GM13977 (cell line): ENCODE measurements at regions not wholly inside any gene's neighbourhood (a gene's known extent, or its start where the extent isn't known, plus 50 kb on each side); places are given as distances from the start of the nearest gene placed in this dataset.
"Not testable (repeated sequence)": the region's sequence is repeated elsewhere in the genome, so short reads cannot be mapped to it uniquely, and the experiment has no call there.

ENCODE experiments used
- DNase-seq: peaks from one replicate; pipeline ENCODE4 v3.0.0; 2012; ENCODE audit warnings: low spot score
- CTCF ChIP-seq: IDR thresholded peaks from 2 replicates; pipeline ENCODE4 v1.5.1; 2012; ENCODE audit warnings: mild to moderate bottlenecking, control low read depth; ENCODE audit not compliant: insufficient read depth; ENCODE audit errors: extremely low read depth, missing control alignments
- in situ Hi-C: fragments of 300-500 bp; cut with MboI; formaldehyde crosslinking; loops from one replicate; pipeline ENCODE4 v1.12.0; 2022; ENCODE audit warnings: low sequenced_read_pairs, low pct_unique_long_range_greater_than_20kb, mixed read lengths, inconsistent platforms; ENCODE audit not compliant: unreplicated experiment

DNA sequence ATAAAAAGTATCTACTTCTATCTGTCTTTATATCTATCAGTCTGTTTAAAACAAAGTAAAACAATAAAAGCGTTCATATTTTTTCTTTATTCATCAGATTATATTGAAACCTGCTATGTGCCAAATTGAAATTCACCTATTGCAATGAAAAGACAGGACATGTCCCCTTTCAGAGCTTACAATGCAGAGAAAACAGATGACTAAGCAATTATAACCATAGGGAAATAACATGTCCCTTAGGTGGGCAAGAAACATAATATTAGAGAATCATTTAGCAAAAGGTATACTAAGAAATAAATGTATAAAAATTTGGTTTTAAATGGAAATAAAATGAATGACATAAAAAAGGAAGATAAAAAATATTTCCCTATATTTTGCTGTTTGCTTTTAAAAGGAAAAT lies 1421.3 kb downstream of the FSCB start:
- in situ Hi-C loops = no loop called here
- no peak for DNase-seq

GRCh38 chr14:43067372-43067771 lies 1439.7 kb downstream of the FSCB start:
- in situ Hi-C loops, DNase-seq: not testable (repeated sequence)

More for the DNA sequence above, 1421.3 kb downstream of the FSCB start:
- TF ChIP-seq CTCF = no peak

DNA sequence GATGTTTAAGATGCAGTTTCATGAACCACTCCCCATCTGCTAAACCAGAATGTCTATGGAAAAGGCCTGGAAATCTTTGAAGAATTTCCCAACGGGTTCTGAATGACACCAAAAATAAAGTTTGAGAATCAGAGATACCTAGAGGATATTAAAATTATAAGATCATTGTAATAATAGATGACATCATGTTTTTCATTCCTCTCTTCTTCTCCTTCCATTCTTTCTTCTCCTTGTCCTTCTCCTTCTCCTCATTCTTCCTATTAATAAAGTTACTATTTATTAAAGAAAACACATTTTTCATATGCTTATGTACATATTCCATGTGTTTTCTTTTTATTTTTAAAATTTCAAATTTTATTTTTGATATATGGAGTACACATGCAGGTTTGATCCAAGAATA lies 1449.4 kb downstream of the LRFN5 start:
- in situ Hi-C loops = no loop called here
- no peak for TF ChIP-seq CTCF
- no peak for DNase-seq

GRCh38 chr14:43052897-43053296 lies 1446.2 kb downstream of the LRFN5 start:
- TF ChIP-seq CTCF = no peak
- in situ Hi-C loops = no loop called here
- DNase-seq = no peak

DNA sequence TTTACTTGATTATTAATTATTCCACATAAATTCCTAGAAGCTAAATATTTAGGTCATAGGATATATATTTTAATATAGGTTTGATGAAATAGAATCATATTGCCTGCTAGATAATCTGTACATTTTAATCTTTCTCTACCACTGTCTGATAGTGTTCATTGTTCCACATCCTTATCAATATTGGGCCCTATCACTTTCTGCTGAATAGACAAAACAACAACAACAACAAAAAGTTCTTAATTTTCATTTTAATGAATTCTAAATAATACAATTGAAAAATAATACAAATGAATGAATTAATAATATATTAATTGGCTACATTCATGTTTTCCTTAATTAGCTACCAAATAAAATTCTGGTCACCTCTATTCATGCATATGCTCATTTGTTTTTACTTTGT lies 1437.2 kb downstream of the LRFN5 start:
- in situ Hi-C loops = no loop called here
- TF ChIP-seq CTCF = no peak
- no peak for DNase-seq

GRCh38 chr14:43042408-43042807 lies 1435.7 kb downstream of the LRFN5 start:
- in situ Hi-C loops = no loop called here

DNA sequence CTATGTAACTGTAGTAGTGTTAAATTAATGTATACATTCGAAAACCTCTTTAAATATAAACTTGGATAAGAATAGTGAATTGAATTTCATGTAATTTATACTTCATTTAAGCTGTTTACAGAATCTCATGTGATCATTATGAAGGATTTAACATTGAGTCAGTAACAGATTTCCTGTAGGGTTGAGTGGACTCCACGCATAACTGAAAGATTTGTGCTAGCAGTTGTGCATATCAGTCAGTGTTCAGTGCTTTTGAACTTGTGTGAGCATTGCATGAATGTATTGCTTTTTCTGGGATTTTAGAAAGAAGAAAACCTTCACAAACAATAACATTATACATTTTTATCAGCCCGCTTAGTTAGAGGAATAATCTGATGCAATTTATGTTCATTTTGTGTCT lies 1435.3 kb downstream of the LRFN5 start:
- no peak for DNase-seq
- in situ Hi-C loops = no loop called here
- no peak for TF ChIP-seq CTCF

More at GRCh38 chr14:43042408-43042807, 1435.7 kb downstream of the LRFN5 start:
- no peak for TF ChIP-seq CTCF
- DNase-seq = no peak

DNA sequence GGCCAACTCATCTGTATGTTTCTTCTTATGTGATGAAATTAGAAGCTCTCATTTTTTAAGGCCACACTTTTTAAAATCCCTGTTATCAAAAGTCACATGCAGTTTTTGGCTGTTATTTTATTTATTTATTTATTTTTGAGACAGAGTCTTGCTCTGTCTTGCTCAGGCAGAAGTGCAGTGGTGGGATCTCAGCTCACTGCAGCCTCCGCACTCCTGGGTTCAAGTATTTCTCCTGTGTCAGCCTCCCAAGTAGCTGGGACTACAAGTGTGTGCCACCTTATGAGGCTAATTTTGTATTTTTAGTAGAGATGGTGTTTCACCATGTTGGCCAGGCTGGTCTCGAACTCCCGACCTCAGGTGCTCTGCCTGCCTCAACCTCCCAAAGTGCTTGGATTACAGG lies 1434.5 kb downstream of the LRFN5 start:
- TF ChIP-seq CTCF = no peak
- in situ Hi-C loops = no loop called here
- no peak for DNase-seq
